Activated B cell treated with CpG ODN at 0.5 μM for 24 hours (primary cell): ENCODE measurements at regions not wholly inside any gene's neighbourhood (a gene's known extent, or its start where the extent isn't known, plus 50 kb on each side); places are given as distances from the start of the nearest gene placed in this dataset.

Source experiments
- ATAC-seq: fragments of 200-7000 bp; cut with Tn5 transposase; one replicate; pipeline ENCODE4 v1.10.0; 2021; ENCODE audit warnings: low read depth, mild to moderate bottlenecking, moderate library complexity
- CTCF ChIA-PET: fragments of 350-600 bp; sonication (Branson Sonifier 250); formaldehyde crosslinking; loops from one replicate; lab custom pipeline; 2021; ENCODE audit warnings: antibody characterized with exemption; lab: Charles Lee
- POLR2A ChIA-PET: fragments of 350-600 bp; sonication (Branson Sonifier 250); formaldehyde crosslinking; loops from one replicate; lab custom pipeline; 2021; ENCODE audit warnings: antibody characterized with exemption; lab: Charles Lee
- DNase-seq: peaks from one replicate; pipeline ENCODE4 v3.0.0; 2022
- H3K27ac Mint-ChIP-seq: one replicate; pipeline ENCODE4 v1.8.0; 2020; ENCODE audit warnings: mixed read lengths
- H3K27me3 Mint-ChIP-seq: one replicate; pipeline ENCODE4 v1.8.0; 2021; ENCODE audit warnings: mixed read lengths
- H3K36me3 Mint-ChIP-seq: one replicate; pipeline ENCODE4 v1.8.0; 2021; ENCODE audit warnings: low read depth, mixed read lengths
- H3K4me1 Mint-ChIP-seq: one replicate; pipeline ENCODE4 v1.8.0; 2021; ENCODE audit warnings: mixed read lengths
- H3K4me3 Mint-ChIP-seq: one replicate; pipeline ENCODE4 v1.8.0; 2020; ENCODE audit warnings: mild to moderate bottlenecking, mixed read lengths
- H3K9me3 Mint-ChIP-seq: one replicate; pipeline ENCODE4 v1.8.0; 2020; ENCODE audit warnings: mixed read lengths
- CTCF ChIP-seq: fragments of 200-600 bp; IDR thresholded peaks from one replicate; pipeline ENCODE4 v1.8.0; 2022; ENCODE audit warnings: antibody characterized with exemption, mild to moderate bottlenecking
- intact Hi-C: fragments of 100-400 bp; cut with micrococcal nuclease; formaldehyde crosslinking; loops from one replicate; pipeline ENCODE4 v1.15.1; 2024

GRCh38 chr14:62031504-62031903, 269.3 kb downstream of the SNAPC1 start:
- no peak for TF ChIP-seq CTCF
- no peak overlapping the region for H3K4me3 Mint-ChIP-seq

GRCh38 chr14:62053188-62053587, 291.0 kb downstream of the SNAPC1 start:
- DNase-seq (no peak), ATAC-seq (no peak)
- H3K4me3 Mint-ChIP-seq = no peak overlapping the region
- no peak for TF ChIP-seq CTCF
- H3K27me3 Mint-ChIP-seq = no peaks in the 10 kb centered on the region
- H3K4me1 Mint-ChIP-seq = no peaks in the 10 kb centered on the region
- H3K36me3 Mint-ChIP-seq = no peaks in the 10 kb centered on the region
- intact Hi-C loops = no loop called here
- H3K9me3 Mint-ChIP-seq = no peaks in the 10 kb centered on the region
- ChIA-PET CTCF (no interaction called here), POLR2A (no interaction called here)
- H3K27ac Mint-ChIP-seq = no peak overlapping the region

More at GRCh38 chr14:62031504-62031903, 269.3 kb downstream of the SNAPC1 start:
- Mint-ChIP-seq H3K9me3 (peaks cover 3% of the 10 kb centered on the region), H3K27ac (no peak overlapping the region), H3K4me1 (peaks cover 41% of the 10 kb centered on the region), H3K27me3 (no peaks in the 10 kb centered on the region), H3K36me3 (no peaks in the 10 kb centered on the region)
- ChIA-PET POLR2A (interaction anchor here (1.1 kb wide), 1 partner anchor 46 kb away, joined by 3 read pairs; no protein-coding TSS in a partner anchor), CTCF (interaction anchor here (1.9 kb wide), 1 partner anchor 106 kb away, joined by 4 read pairs; no protein-coding TSS in a partner anchor)
- ATAC-seq = no peak
- DNase-seq = no peak
- intact Hi-C loops = no loop called here

GRCh38 chr14:62056789-62057188, 294.6 kb downstream of the SNAPC1 start:
- Mint-ChIP-seq H3K4me1 (peaks cover 10% of the 10 kb centered on the region), H3K4me3 (no peak overlapping the region), H3K27me3 (no peaks in the 10 kb centered on the region), H3K36me3 (no peaks in the 10 kb centered on the region), H3K9me3 (no peaks in the 10 kb centered on the region), H3K27ac (no peak overlapping the region)
- DNase-seq (no peak), ATAC-seq (no peak)
- intact Hi-C loops = no loop called here
- ChIA-PET CTCF (no interaction called here), POLR2A (no interaction called here)
- TF ChIP-seq CTCF = no peak

DNA sequence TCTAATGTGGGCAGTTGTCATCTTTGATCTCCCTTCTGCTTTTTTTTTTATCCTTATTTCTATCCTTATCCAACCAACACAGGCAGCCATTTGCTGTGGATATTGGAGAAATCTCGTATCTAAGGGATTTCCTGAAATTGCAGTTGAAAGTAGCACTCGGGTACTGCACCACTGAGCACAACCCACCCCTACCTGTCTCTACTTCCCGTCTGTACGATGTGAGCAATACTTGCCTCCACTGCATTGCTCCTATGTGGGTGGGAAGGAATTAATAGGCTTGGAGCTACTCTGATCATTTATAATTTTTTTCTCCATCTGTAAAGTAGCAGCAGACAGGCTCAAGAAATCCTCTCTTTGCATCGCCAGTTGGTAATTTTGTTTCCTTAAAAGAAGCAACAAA, 300.4 kb downstream of the SNAPC1 start:
- H3K4me3 Mint-ChIP-seq = peak overlapping the region; percentile 68
- peaks cover 28% of the 10 kb centered on the region for H3K4me1 Mint-ChIP-seq
- H3K27me3 Mint-ChIP-seq = no peaks in the 10 kb centered on the region
- DNase-seq = no peak
- intact Hi-C loops = loop anchor here (2.0 kb wide), 1 partner anchor 16 kb away; no protein-coding TSS in a partner anchor
- peak; percentile 78 for ATAC-seq
- TF ChIP-seq CTCF = no peak
- H3K36me3 Mint-ChIP-seq = no peaks in the 10 kb centered on the region
- ChIA-PET CTCF (no interaction called here), POLR2A (interaction anchor here (0.7 kb wide), 1 partner anchor 17 kb away, joined by 3 read pairs; no protein-coding TSS in a partner anchor)
- no peak overlapping the region for H3K27ac Mint-ChIP-seq
- no peaks in the 10 kb centered on the region for H3K9me3 Mint-ChIP-seq

DNA sequence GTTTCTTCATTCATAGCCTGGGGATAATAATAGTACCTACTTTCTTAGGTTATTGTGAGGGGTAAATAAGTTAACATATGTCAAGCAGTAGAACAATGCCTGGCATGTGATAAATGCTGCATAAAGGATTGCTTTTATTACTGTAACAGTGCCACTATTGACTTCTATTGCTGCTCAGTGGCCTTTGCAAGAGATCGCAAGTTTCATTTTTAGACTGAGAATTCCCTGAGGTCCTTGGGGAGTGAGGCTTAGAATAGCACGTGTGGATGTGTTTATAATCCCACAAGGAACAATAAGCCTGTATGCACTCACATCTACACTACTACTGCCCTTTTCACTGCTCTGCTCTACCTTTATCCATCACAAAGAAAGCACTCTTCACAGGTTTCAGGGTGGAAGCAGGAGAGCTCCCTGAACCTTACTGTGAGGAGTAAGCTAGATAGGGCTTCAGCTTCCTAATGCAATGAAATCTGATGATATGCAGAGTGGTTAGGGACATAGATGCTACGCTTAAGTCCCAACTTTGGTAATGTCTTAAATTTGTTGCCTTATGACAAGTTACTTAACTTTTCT, 302.6 kb downstream of the SNAPC1 start:
- intact Hi-C loops = no loop called here
- DNase-seq = no peak
- ChIA-PET CTCF (interaction anchor here (1.2 kb wide), 1 partner anchor 52 kb away, joined by 6 read pairs; no protein-coding TSS in a partner anchor), POLR2A (no interaction called here)
- H3K27ac Mint-ChIP-seq = no peak overlapping the region
- no peak for TF ChIP-seq CTCF
- peaks cover 28% of the 10 kb centered on the region for H3K4me1 Mint-ChIP-seq
- H3K9me3 Mint-ChIP-seq = no peaks in the 10 kb centered on the region
- ATAC-seq = no peak
- H3K4me3 Mint-ChIP-seq = no peak overlapping the region
- no peaks in the 10 kb centered on the region for H3K36me3 Mint-ChIP-seq
- no peaks in the 10 kb centered on the region for H3K27me3 Mint-ChIP-seq
